SK-N-SH (cell line): ENCODE measurements at regions not wholly inside any gene's neighbourhood (a gene's known extent, or its start where the extent isn't known, plus 50 kb on each side); places are given as distances from the start of the nearest gene placed in this dataset.

Experiments used
- CTCF ChIA-PET: fragments of 300-600, 350-600 bp; formaldehyde crosslinking; extraction: SDS; loops from one replicate; lab custom pipeline; 2021; lab: Yijun Ruan, JAX
- POLR2A ChIA-PET: fragments of 350-600 bp; sonication (Branson Sonifier 250); formaldehyde crosslinking; extraction: SDS; loops from one replicate; lab custom pipeline; 2020; ENCODE audit warnings: antibody characterized with exemption, inconsistent platforms; lab: Yijun Ruan, JAX
- DNase-seq: peaks from one replicate; pipeline ENCODE4 v3.0.0; 2012
- H2AFZ ChIP-seq: fragments of 200-600 bp; sonication (generic); 2 replicates; pipeline ENCODE4 v1.8.1; 2016; ENCODE audit warnings: antibody characterized with exemption, mild to moderate bottlenecking, low read depth
- H3F3A ChIP-seq: fragments of 200-600 bp; sonication (generic); replicated peaks from 2 replicates; pipeline ENCODE3; 2016; ENCODE audit warnings: antibody characterized with exemption, mild to moderate bottlenecking; ENCODE audit not compliant: insufficient read depth
- H3K27ac ChIP-seq, 2 experiments: fragments of 200-500 bp in 1 of 2; fragments of 200-600 bp in 1 of 2; sonication (Bioruptor generic) in 1 of 2; sonication (generic), shearing (Covaris generic) in 1 of 2; 2 replicates each; pipeline versions ENCODE4 v1.5.1 to v1.6.1; 2014 to 2016; ENCODE audit warnings: low read depth in 2 of 2, inconsistent platforms in 1 of 2, low read length in 1 of 2, mild to moderate bottlenecking in 1 of 2, mixed read lengths in 1 of 2
- H3K27me3 ChIP-seq: fragments of 200-600 bp; sonication (generic), shearing (Covaris generic); 2 replicates; pipeline ENCODE4 v1.6.1; 2016; ENCODE audit warnings: mixed run types; ENCODE audit not compliant: insufficient read depth
- H3K36me3 ChIP-seq, 2 experiments: fragments of 200-500 bp in 1 of 2; fragments of 200-600 bp in 1 of 2; sonication (Bioruptor generic) in 1 of 2; sonication (generic) in 1 of 2; replicated peaks in 1 of 2; 2 replicates each; pipeline versions ENCODE3 to v1.5.1; 2014 to 2016; ENCODE audit warnings: low read length in 1 of 2, mild to moderate bottlenecking in 1 of 2; ENCODE audit not compliant: insufficient read depth in 2 of 2, control insufficient read depth in 1 of 2
- H3K4me1 ChIP-seq, 2 experiments: fragments of 200-500 bp in 1 of 2; fragments of 200-600 bp in 1 of 2; sonication (Bioruptor generic) in 1 of 2; sonication (generic), shearing (Covaris generic) in 1 of 2; 2 replicates each; pipeline versions ENCODE4 v1.5.1 to v1.6.1; 2014 to 2016; ENCODE audit warnings: low read depth in 1 of 2, low read length in 1 of 2, mixed run types in 1 of 2; ENCODE audit not compliant: insufficient read depth in 2 of 2, control insufficient read depth in 1 of 2
- H3K4me2 ChIP-seq: fragments of 200-600 bp; sonication (generic), shearing (Covaris generic); 2 replicates; pipeline ENCODE4 v1.6.1; 2017; ENCODE audit warnings: mixed run types
- H3K4me3 ChIP-seq, 2 experiments: fragments of 200-500 bp in 1 of 2; fragments of 200-600 bp in 1 of 2; sonication (Bioruptor generic) in 1 of 2; sonication (generic), shearing (Covaris generic) in 1 of 2; 2 replicates each; pipeline versions ENCODE4 v1.5.1 to v1.8.1; 2014 to 2016; ENCODE audit warnings: low read depth in 2 of 2, inconsistent platforms in 1 of 2, low read length in 1 of 2, mild to moderate bottlenecking in 1 of 2, mixed read lengths in 1 of 2, moderate library complexity in 1 of 2
- H3K79me2 ChIP-seq: fragments of 200-600 bp; sonication (generic); 2 replicates; pipeline ENCODE4 v1.8.1; 2017; ENCODE audit warnings: mild to moderate bottlenecking; ENCODE audit not compliant: insufficient read depth
- H3K9ac ChIP-seq: fragments of 200-600 bp; sonication (generic); 2 replicates; pipeline ENCODE4 v1.6.1; 2017; ENCODE audit warnings: mixed run types
- H3K9me2 ChIP-seq: fragments of 200-600 bp; sonication (generic); 2 replicates; pipeline ENCODE4 v1.6.1; 2017; ENCODE audit warnings: mixed run types
- H3K9me3 ChIP-seq: fragments of 200-600 bp; sonication (generic); 2 replicates; pipeline ENCODE4 v1.6.1; 2017; ENCODE audit warnings: mixed run types, mild to moderate bottlenecking, moderate library complexity
- H4K20me1 ChIP-seq: fragments of 200-600 bp; sonication (generic); 2 replicates; pipeline ENCODE4 v1.6.1; 2017; ENCODE audit warnings: mild to moderate bottlenecking, mixed run types; ENCODE audit not compliant: insufficient read depth
- CHD2 ChIP-seq: fragments of 150-350 bp; IDR thresholded peaks from 2 replicates; pipeline ENCODE4 v1.6.1; 2018; ENCODE audit warnings: low read length; ENCODE audit not compliant: partially characterized antibody
- CTCF ChIP-seq: fragments of 200-600 bp; sonication (generic); IDR thresholded peaks from 2 replicates; pipeline ENCODE4 v1.6.1; 2017; ENCODE audit warnings: antibody characterized with exemption, mild to moderate bottlenecking, moderate library complexity
- ELF1 ChIP-seq: IDR thresholded peaks from 2 replicates; pipeline ENCODE4 v1.4.0; 2012
- FOSL2 ChIP-seq: IDR thresholded peaks from 2 replicates; pipeline ENCODE4 v1.4.0; 2012; ENCODE audit warnings: low read depth, mild to moderate bottlenecking, moderate library complexity, borderline replicate concordance
- FOXJ3 ChIP-seq: sonication (generic); formaldehyde crosslinking; IDR thresholded peaks from 2 replicates; pipeline ENCODE4 v1.5.1; 2020; ENCODE audit warnings: mild to moderate bottlenecking, missing genetic modification reagents
- GATA2 ChIP-seq: sonication (generic); formaldehyde crosslinking; IDR thresholded peaks from 2 replicates; pipeline ENCODE4 v1.5.0; 2020; ENCODE audit warnings: mild to moderate bottlenecking, missing genetic modification reagents
- JUND ChIP-seq: IDR thresholded peaks from 2 replicates; pipeline ENCODE4 v1.4.0; 2012
- RFX5 ChIP-seq: IDR thresholded peaks from 2 replicates; pipeline ENCODE4 v1.6.1; 2012; ENCODE audit warnings: mild to moderate bottlenecking, improper control_type of control experiment, low read length
- RXRA ChIP-seq: IDR thresholded peaks from 2 replicates; pipeline ENCODE4 v1.4.0; 2012; ENCODE audit warnings: low read depth, mild to moderate bottlenecking, borderline replicate concordance
- SMC3 ChIP-seq: IDR thresholded peaks from 2 replicates; pipeline ENCODE4 v1.6.1; 2012; ENCODE audit warnings: low read depth, low read length, improper control_type of control experiment
- TAF1 ChIP-seq: IDR thresholded peaks from 2 replicates; pipeline ENCODE4 v1.6.1; 2012; ENCODE audit warnings: low read depth, mild to moderate bottlenecking, low read length, moderate library complexity, borderline replicate concordance
- TEAD4 ChIP-seq: IDR thresholded peaks from 2 replicates; pipeline ENCODE4 v1.4.0; 2012; ENCODE audit warnings: mild to moderate bottlenecking, borderline replicate concordance; ENCODE audit not compliant: insufficient read depth
- YY1 ChIP-seq: IDR thresholded peaks from 2 replicates; pipeline ENCODE4 v1.4.0; 2012; ENCODE audit warnings: low read depth, mild to moderate bottlenecking
- WGBS: methylation state at CpG from one replicate; pipeline ENCODE4 v1.1.6; 2017; ENCODE audit warnings: low lambda C conversion rate; 5-methylcytosine and 5-hydroxymethylcytosine counted together
- TF ChIP-seq, protein P1 (sequence below): IDR thresholded peaks from 2 replicates; pipeline ENCODE4; 2012

GRCh38 chr16:17683281-17683680, 212.5 kb upstream of the XYLT1 start:
- ChIA-PET CTCF (interaction anchor here (0.8 to 0.9 kb wide), 2 partner anchors 12 to 76 kb away, joined by 3 to 4 read pairs; no protein-coding TSS in a partner anchor), POLR2A (no interaction called here)
- Histone ChIP-seq H3K9me3 (peaks cover 6% of the 10 kb centered on the region; the same call in 1 of the 2 replicates), H3K4me2 (no peak overlapping the region), H3K4me1 (peaks cover 0 to 15% of the 10 kb centered on the region in 2 experiments; a peak in 2 of 4 replicates), H3K9me2 (no peaks in the 10 kb centered on the region), H3K36me3 (no peaks in the 10 kb centered on the region), H3K9ac (no peak overlapping the region), H3K27me3 (no peaks in the 10 kb centered on the region; the same call in 1 of the 2 replicates), H3K27ac (peak overlapping the region in 1 of 2 experiments; percentile 90; a peak in 2 of 4 replicates), H4K20me1 (no peaks in the 10 kb centered on the region), H3K79me2 (no peaks in the 10 kb centered on the region), H2AFZ (no peak overlapping the region), H3K4me3 (no peak overlapping the region), H3F3A (no peaks in the 10 kb centered on the region)
- no peak for DNase-seq
- WGBS = 35% methylated on average over 3 of the region's 3 CpGs
- TF ChIP-seq RFX5 = no peak
- no peak for TF ChIP-seq GATA2

- H3K9ac ChIP-seq = no peak overlapping the region
- WGBS = 81% methylated on average over 3 of the region's 3 CpGs
- H2AFZ ChIP-seq = no peak overlapping the region
- no peaks in the 10 kb centered on the region for H4K20me1 ChIP-seq
- H3K9me2 ChIP-seq = no peaks in the 10 kb centered on the region
- H3K9me3 ChIP-seq = peaks cover 6% of the 10 kb centered on the region; the same call in 1 of the 2 replicates
- TF ChIP-seq YY1 (no peak), CHD2 (no peak), GATA2 (no peak), SMC3 (no peak), FOXJ3 (no peak), TEAD4 (no peak), FOSL2 (no peak), ELF1 (no peak), JUND (no peak)
- TF ChIP-seq, protein P1, sequence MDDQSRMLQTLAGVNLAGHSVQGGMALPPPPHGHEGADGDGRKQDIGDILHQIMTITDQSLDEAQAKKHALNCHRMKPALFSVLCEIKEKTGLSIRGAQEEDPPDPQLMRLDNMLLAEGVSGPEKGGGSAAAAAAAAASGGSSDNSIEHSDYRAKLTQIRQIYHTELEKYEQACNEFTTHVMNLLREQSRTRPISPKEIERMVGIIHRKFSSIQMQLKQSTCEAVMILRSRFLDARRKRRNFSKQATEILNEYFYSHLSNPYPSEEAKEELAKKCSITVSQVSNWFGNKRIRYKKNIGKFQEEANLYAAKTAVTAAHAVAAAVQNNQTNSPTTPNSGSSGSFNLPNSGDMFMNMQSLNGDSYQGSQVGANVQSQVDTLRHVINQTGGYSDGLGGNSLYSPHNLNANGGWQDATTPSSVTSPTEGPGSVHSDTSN = no peak
- ChIA-PET CTCF (no interaction called here), POLR2A (no interaction called here)
- no peaks in the 10 kb centered on the region for H3K79me2 ChIP-seq
- no peak overlapping the region for H3K4me2 ChIP-seq
- no peaks in the 10 kb centered on the region for H3K36me3 ChIP-seq
- no peaks in the 10 kb centered on the region for H3K27me3 ChIP-seq
- no peaks in the 10 kb centered on the region for H3F3A ChIP-seq
- H3K27ac ChIP-seq = no peak overlapping the region
- H3K4me3 ChIP-seq = no peak overlapping the region
- no peak for DNase-seq
- H3K4me1 ChIP-seq = no peaks in the 10 kb centered on the region
Measured at GRCh38 chr16:17676171-17676570, 205.4 kb upstream of the XYLT1 start.

DNA sequence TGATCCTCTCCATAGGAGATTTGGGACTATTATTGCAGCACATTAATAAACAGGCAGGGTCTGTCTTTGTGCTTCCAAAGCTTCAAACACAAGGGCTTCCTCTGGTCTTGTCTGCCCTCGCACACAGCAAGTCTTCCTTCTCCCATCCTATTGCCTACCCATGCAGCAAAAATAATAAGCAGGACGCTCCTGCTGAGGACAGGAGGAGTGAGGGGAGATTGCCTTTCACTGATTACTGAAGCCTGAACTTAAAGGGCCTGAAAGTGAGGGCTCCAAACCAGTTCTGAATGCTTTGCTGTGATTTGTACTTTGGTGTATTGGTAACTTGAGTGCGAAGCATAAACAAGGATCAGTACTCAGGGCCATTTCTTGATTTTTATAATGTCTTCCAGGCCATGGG, 197.6 kb upstream of the XYLT1 start:
- Histone ChIP-seq H3K9me2 (no peaks in the 10 kb centered on the region), H3K9ac (no peak overlapping the region), H3K4me2 (no peak overlapping the region), H3K4me1 (peaks cover 0 to 11% of the 10 kb centered on the region in 2 experiments; a peak in 1 of 4 replicates), H3K27me3 (no peaks in the 10 kb centered on the region), H2AFZ (no peak overlapping the region), H3K36me3 (no peaks in the 10 kb centered on the region), H3K9me3 (no peaks in the 10 kb centered on the region), H4K20me1 (no peaks in the 10 kb centered on the region), H3K4me3 (no peak overlapping the region), H3K27ac (peak overlapping the region in 1 of 2 experiments; percentile 90; a peak in 2 of 4 replicates), H3K79me2 (no peaks in the 10 kb centered on the region), H3F3A (no peaks in the 10 kb centered on the region)
- ChIA-PET CTCF (no interaction called here), POLR2A (no interaction called here)
- TF ChIP-seq RXRA = no peak
- no peak for TF ChIP-seq CTCF
- no peak for TF ChIP-seq TAF1
- 46% methylated on average over 3 of the region's 3 CpGs for WGBS
- no peak for DNase-seq
